ENCODE measurements at regions not wholly inside any gene's neighbourhood (a gene's known extent, or its start where the extent isn't known, plus 50 kb on each side); places are given as distances from the start of the nearest gene placed in this dataset.
"Not testable (repeated sequence)": the region's sequence is repeated elsewhere in the genome, so short reads cannot be mapped to it uniquely, and the experiment has no call there.

GRCh38 chr4:123649645-123650391 lies 253.2 kb downstream of the SPRY1 start:
- no peak for DNase-seq

GRCh38 chr4:123651066-123651465 lies 254.5 kb downstream of the SPRY1 start:
- DNase-seq = no peak

- no peak for DNase-seq
Measured at GRCh38 chr4:123651536-123652180, 255.1 kb downstream of the SPRY1 start.

GRCh38 chr4:123652476-123652875 lies 255.9 kb downstream of the SPRY1 start:
- no peak for DNase-seq

- DNase-seq = no peak
Measured at GRCh38 chr4:123653236-123653635, 256.6 kb downstream of the SPRY1 start.

GRCh38 chr4:123656746-123657294 lies 260.2 kb downstream of the SPRY1 start:
- not testable (repeated sequence) for DNase-seq

- not testable (repeated sequence) for DNase-seq
Measured at GRCh38 chr4:123657606-123658005, 261.0 kb downstream of the SPRY1 start.

GRCh38 chr4:123659262-123659661 lies 262.7 kb downstream of the SPRY1 start:
- DNase-seq = no peak

- DNase-seq = no peak
Measured at GRCh38 chr4:123659730-123660129, 263.1 kb downstream of the SPRY1 start.

- no peak for DNase-seq
Measured at GRCh38 chr4:123661080-123661737, 264.6 kb downstream of the SPRY1 start.

- DNase-seq = no peak
Measured at GRCh38 chr4:123662827-123663226, 266.2 kb downstream of the SPRY1 start.

GRCh38 chr4:123666486-123666885 lies 269.9 kb downstream of the SPRY1 start:
- DNase-seq = no peak

GRCh38 chr4:123667496-123667895 lies 270.9 kb downstream of the SPRY1 start:
- no peak for DNase-seq

GRCh38 chr4:123667991-123668390 lies 271.4 kb downstream of the SPRY1 start:
- DNase-seq = no peak

- DNase-seq = peak; percentile 24
Measured at GRCh38 chr4:123671636-123672404, 275.2 kb downstream of the SPRY1 start.

GRCh38 chr4:123672987-123673386 lies 276.4 kb downstream of the SPRY1 start:
- DNase-seq = no peak

- no peak for DNase-seq
Measured at GRCh38 chr4:123673971-123674370, 277.4 kb downstream of the SPRY1 start.

- DNase-seq = no peak
Measured at GRCh38 chr4:123674762-123675465, 278.3 kb downstream of the SPRY1 start.

GRCh38 chr4:123675567-123675966 lies 279.0 kb downstream of the SPRY1 start:
- no peak for DNase-seq

GRCh38 chr4:123676071-123676889 lies 279.7 kb downstream of the SPRY1 start:
- no peak for DNase-seq

- DNase-seq = no peak
Measured at GRCh38 chr4:123676890-123677229, 280.3 kb downstream of the SPRY1 start.

All from stimulated activated CD4-positive, alpha-beta T cell treated with anti-CD3 and anti-CD28 coated beads, Interleukin-4, amount 100 ng/mL, for 1 hour (primary cell).